ENCODE measurements at regions not wholly inside any gene's neighbourhood (a gene's known extent, or its start where the extent isn't known, plus 50 kb on each side); places are given as distances from the start of the nearest gene placed in this dataset.

DNA sequence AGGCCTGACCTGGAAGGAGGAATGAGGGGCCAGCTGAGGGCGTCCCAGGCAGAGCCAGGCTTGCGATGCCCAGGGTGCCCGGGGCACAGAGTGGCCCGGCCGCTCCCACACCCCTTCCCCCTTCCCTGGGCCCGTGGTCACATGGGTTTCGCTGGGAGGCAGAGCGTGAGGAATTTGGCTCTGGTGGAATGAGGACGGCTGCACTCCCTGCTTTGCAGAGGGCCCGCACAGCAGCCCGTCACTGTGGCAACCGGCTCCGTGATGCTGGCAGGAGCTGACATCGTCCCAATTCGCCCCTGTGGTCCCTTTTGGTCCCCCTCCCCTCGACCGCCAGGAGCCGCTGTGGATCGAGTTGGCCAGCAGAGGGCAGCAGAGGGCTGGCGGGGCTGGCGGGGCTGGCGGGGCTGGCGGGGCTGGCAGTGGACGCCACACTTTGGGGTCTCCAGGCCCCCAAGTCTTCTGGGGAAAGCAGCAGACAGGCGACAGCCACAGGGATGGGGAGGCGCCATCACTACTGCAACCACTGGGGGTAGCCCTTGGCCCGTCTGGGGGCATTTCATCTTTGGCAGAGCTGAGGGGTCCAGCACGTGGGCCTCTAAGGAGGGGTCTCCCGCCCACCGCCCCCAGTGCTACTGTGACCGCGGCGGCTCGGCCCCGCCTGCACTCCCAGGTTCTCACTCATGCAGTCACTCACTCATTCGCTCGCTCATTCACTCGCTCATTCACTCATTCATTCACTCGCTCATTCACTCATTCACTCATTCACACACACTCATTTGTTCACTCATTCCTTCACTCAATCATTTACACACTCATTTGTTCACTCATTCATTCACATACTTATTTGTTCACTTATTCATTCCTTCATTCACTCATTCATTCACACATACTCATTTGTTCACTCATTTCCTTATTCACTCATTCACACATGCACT lies 49.7 kb upstream of the BHLHE23 start:
- H3K9me2 ChIP-seq: no peaks in the 10 kb centered on the region
- TF ChIP-seq NFIC (IDR thresholded peaks at IDR 0.05; ENCODE audit: borderline replicate concordance) (no peak), USF1 (IDR thresholded peaks at IDR 0.05; ENCODE audit: borderline replicate concordance, low read depth) (peak; percentile 29; the same call in 1 of the 2 replicates), ZBTB33 (IDR thresholded peaks at IDR 0.05; ENCODE audit: borderline replicate concordance, low read depth) (no peak), SMC3 (IDR thresholded peaks at IDR 0.05; ENCODE audit: low read depth, low read length) (peak; percentile 43), CTCF (IDR thresholded peaks at IDR 0.05) (peak; percentile 94), TAF1 (IDR thresholded peaks at IDR 0.05; ENCODE audit: borderline replicate concordance, low read depth, low read length) (no peak), RAD21 (IDR thresholded peaks at IDR 0.05; ENCODE audit: low read length) (peak; percentile 61)
- no peaks in the 10 kb centered on the region for H3K36me3 ChIP-seq (replicated peaks in 1 of 2; ENCODE audit: control insufficient read depth in 1 of 2, insufficient read depth in 2 of 2, low read length in 1 of 2)
- peak overlapping the region in 1 of 2 experiments; percentile 48; a peak in 1 of 4 replicates for H3K4me3 ChIP-seq (ENCODE audit: low read depth in 2 of 2, low read length in 1 of 2)
- peaks cover 0 to 12% of the 10 kb centered on the region in 2 experiments; a peak in 1 of 4 replicates for H3K4me1 ChIP-seq (ENCODE audit: control insufficient read depth in 1 of 2, insufficient read depth in 2 of 2, low read depth in 1 of 2, low read length in 1 of 2)
- WGBS (ENCODE audit: low lambda C conversion rate): 18% methylated on average over 13 of the region's 39 CpGs
- no peaks in the 10 kb centered on the region for H3K9me3 ChIP-seq
- ChIA-PET CTCF (interaction anchor here (0.5 to 5.1 kb wide), 49 partner anchors 8 to 326 kb away, joined by 3 to 89 read pairs (median 4); partner anchors contain the start of genes NKAIN4 and YTHDF1), POLR2A (no interaction called here)
- H3K27me3 ChIP-seq (ENCODE audit: insufficient read depth): peaks cover 9% of the 10 kb centered on the region; the same call in 1 of the 2 replicates
- no peak overlapping the region for H3K27ac ChIP-seq (ENCODE audit: low read depth in 2 of 2, low read length in 1 of 2)
- H3K4me2 ChIP-seq: no peak overlapping the region
- H3K9ac ChIP-seq: no peak overlapping the region
- DNase-seq: peak; percentile 89
- H3F3A ChIP-seq (replicated peaks; ENCODE audit: insufficient read depth): peaks cover 9% of the 10 kb centered on the region
- H2AFZ ChIP-seq (ENCODE audit: low read depth): no peak overlapping the region
- H4K20me1 ChIP-seq (ENCODE audit: insufficient read depth): no peaks in the 10 kb centered on the region
- no peaks in the 10 kb centered on the region for H3K79me2 ChIP-seq (ENCODE audit: insufficient read depth)

Small RNA genes in the stretch of these regions (small RNA-seq; reads per million reads assigned to genes)
- gene RF00635: 0 reads per million in 7 experiments

All from SK-N-SH (cell line).